ENCODE measurements at regions not wholly inside any gene's neighbourhood (a gene's known extent, or its start where the extent isn't known, plus 50 kb on each side); places are given as distances from the start of the nearest gene placed in this dataset.

- ChIA-PET CTCF (interaction anchor here (1.4 to 3.1 kb wide), 6 partner anchors 8 to 146 kb away, joined by 4 to 45 read pairs (median 6); no protein-coding TSS in a partner anchor), POLR2A (no interaction called here)
- DNase-seq (ENCODE audit: extremely low spot score): no peak
- TF ChIP-seq CTCF (IDR thresholded peaks at IDR 0.05; ENCODE audit: control extremely low read depth, extremely low read depth, low read depth, missing control alignments): no peak
Observed at GRCh38 chr15:98420837-98421236, 227.5 kb upstream of the IGF1R start.

- CTCF ChIA-PET: interaction anchor here (0.7 to 3.1 kb wide), 19 partner anchors 9 to 529 kb away, joined by 3 to 45 read pairs (median 5); no protein-coding TSS in a partner anchor
- peak; percentile 77 for DNase-seq (ENCODE audit: extremely low spot score)
- TF ChIP-seq CTCF (IDR thresholded peaks at IDR 0.05; ENCODE audit: control extremely low read depth, extremely low read depth, low read depth, missing control alignments): peak; percentile 87
- POLR2A ChIA-PET: no interaction called here
Observed at GRCh38 chr15:98421419-98422129, 226.8 kb upstream of the IGF1R start.

- ChIA-PET CTCF (interaction anchor here (0.7 to 3.1 kb wide), 19 partner anchors 8 to 529 kb away, joined by 3 to 45 read pairs (median 5); no protein-coding TSS in a partner anchor), POLR2A (no interaction called here)
- no peak for DNase-seq (ENCODE audit: extremely low spot score)
- TF ChIP-seq CTCF (IDR thresholded peaks at IDR 0.05; ENCODE audit: control extremely low read depth, extremely low read depth, low read depth, missing control alignments): no peak
Observed at GRCh38 chr15:98422130-98422478, 226.2 kb upstream of the IGF1R start.

- CTCF ChIA-PET: interaction anchor here (1.9 to 4.7 kb wide), 3 partner anchors 113 to 133 kb away, joined by 4 to 37 read pairs (median 7); no protein-coding TSS in a partner anchor
- POLR2A ChIA-PET: no interaction called here
- no peak for TF ChIP-seq CTCF (IDR thresholded peaks at IDR 0.05; ENCODE audit: control extremely low read depth, extremely low read depth, low read depth, missing control alignments)
- DNase-seq (ENCODE audit: extremely low spot score): no peak
Observed at GRCh38 chr15:98425173-98425572, 223.2 kb upstream of the IGF1R start.

DNA sequence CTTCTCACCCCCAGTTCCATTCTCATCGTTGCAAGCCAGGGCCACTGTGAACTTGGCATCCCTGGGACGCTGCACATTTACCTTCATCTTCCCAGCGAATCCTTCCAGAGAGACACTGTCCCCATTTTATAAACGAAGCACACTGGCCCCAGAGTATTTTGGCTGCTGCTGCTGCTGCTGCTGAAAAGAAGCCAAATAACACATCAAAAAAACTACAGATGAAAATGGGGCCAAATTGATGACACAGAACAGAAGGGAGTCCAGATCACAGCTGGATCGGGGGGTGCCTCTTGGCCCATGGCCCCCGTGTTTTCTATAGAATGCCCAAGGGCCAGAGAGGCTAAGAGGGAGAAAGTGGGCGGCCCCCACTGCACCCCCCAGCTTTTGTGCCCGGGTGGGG is 221.0 kb upstream of the IGF1R start:
- DNase-seq (ENCODE audit: extremely low spot score): no peak
- POLR2A ChIA-PET: no interaction called here
- CTCF ChIA-PET: interaction anchor here (0.9 to 4.7 kb wide), 7 partner anchors 18 to 151 kb away, joined by 3 to 37 read pairs (median 5); no protein-coding TSS in a partner anchor
- TF ChIP-seq CTCF (IDR thresholded peaks at IDR 0.05; ENCODE audit: control extremely low read depth, extremely low read depth, low read depth, missing control alignments): no peak

- peak; percentile 81 for DNase-seq (ENCODE audit: extremely low spot score)
- ChIA-PET POLR2A (no interaction called here), CTCF (interaction anchor here (0.6 to 4.7 kb wide), 18 partner anchors 8 to 700 kb away, joined by 3 to 37 read pairs (median 4); no protein-coding TSS in a partner anchor)
- TF ChIP-seq CTCF (IDR thresholded peaks at IDR 0.05; ENCODE audit: control extremely low read depth, extremely low read depth, low read depth, missing control alignments): peak; percentile 79
Observed at GRCh38 chr15:98428253-98428989, 219.9 kb upstream of the IGF1R start.

All from GM10248 (cell line).